Stimulated activated CD4-positive, alpha-beta T cell treated with anti-CD3 and anti-CD28 coated beads, Interleukin-12 subunit alpha, Interleukin-12 subunit beta, amount 100 ng/mL, for 48 hours (primary cell): ENCODE measurements at regions not wholly inside any gene's neighbourhood (a gene's known extent, or its start where the extent isn't known, plus 50 kb on each side); places are given as distances from the start of the nearest gene placed in this dataset.

Source experiments
- DNase-seq, 3 donors: peaks; one replicate each; pipeline ENCODE4 v3.0.0-alpha.2; 2020; ENCODE audit warnings: low read depth in 2 of 3, low spot score in 1 of 3

- DNase-seq, result no peak
Measured at GRCh38 chr11:97833412-97833811, 1187.3 kb upstream of the CNTN5 start.

- DNase-seq, result no peak
Measured at GRCh38 chr11:97844016-97844415, 1176.7 kb upstream of the CNTN5 start.

GRCh38 chr11:97847730-97848129 is 1173.0 kb upstream of the CNTN5 start:
- DNase-seq, result no peak

- DNase-seq, result no peak
Measured at GRCh38 chr11:97850701-97851100, 1170.0 kb upstream of the CNTN5 start.

- DNase-seq, result no peak
Measured at GRCh38 chr11:97854357-97854756, 1166.4 kb upstream of the CNTN5 start.

GRCh38 chr11:97854877-97855276 is 1165.9 kb upstream of the CNTN5 start:
- DNase-seq, result no peak

- DNase-seq, result no peak
Measured at GRCh38 chr11:97856666-97857065, 1164.1 kb upstream of the CNTN5 start.

GRCh38 chr11:97860237-97860636 is 1160.5 kb upstream of the CNTN5 start:
- no peak for DNase-seq

GRCh38 chr11:97862021-97862420 is 1158.7 kb upstream of the CNTN5 start:
- DNase-seq, result no peak

GRCh38 chr11:97865424-97866012 is 1155.2 kb upstream of the CNTN5 start:
- no peak for DNase-seq

GRCh38 chr11:97871816-97872215 is 1148.9 kb upstream of the CNTN5 start:
- DNase-seq, result no peak

- no peak for DNase-seq
Measured at GRCh38 chr11:97880209-97880608, 1140.5 kb upstream of the CNTN5 start.

- no peak for DNase-seq
Measured at GRCh38 chr11:97883086-97883485, 1137.7 kb upstream of the CNTN5 start.

- no peak for DNase-seq
Measured at GRCh38 chr11:97888641-97889040, 1132.1 kb upstream of the CNTN5 start.

GRCh38 chr11:97890466-97890865 is 1130.3 kb upstream of the CNTN5 start:
- no peak for DNase-seq

- no peak for DNase-seq
Measured at GRCh38 chr11:97893612-97894011, 1127.1 kb upstream of the CNTN5 start.

- DNase-seq, result no peak
Measured at GRCh38 chr11:97894978-97895377, 1125.8 kb upstream of the CNTN5 start.

GRCh38 chr11:97895572-97895971 is 1125.2 kb upstream of the CNTN5 start:
- DNase-seq, result no peak

- no peak for DNase-seq
Measured at GRCh38 chr11:97902828-97903227, 1117.9 kb upstream of the CNTN5 start.

GRCh38 chr11:97905101-97905500 is 1115.6 kb upstream of the CNTN5 start:
- DNase-seq, result no peak

GRCh38 chr11:97905671-97906070 is 1115.1 kb upstream of the CNTN5 start:
- DNase-seq, result no peak

- DNase-seq, result no peak
Measured at GRCh38 chr11:97908354-97908753, 1112.4 kb upstream of the CNTN5 start.

GRCh38 chr11:97909614-97910399 is 1110.9 kb upstream of the CNTN5 start:
- no peak for DNase-seq
